ENCODE measurements at regions not wholly inside any gene's neighbourhood (a gene's known extent, or its start where the extent isn't known, plus 50 kb on each side); places are given as distances from the start of the nearest gene placed in this dataset.
A peak's percentile ranks its signal among the peaks of the same experiment; 100 is the strongest.
"Not testable (repeated sequence)": the region's sequence is repeated elsewhere in the genome, so short reads cannot be mapped to it uniquely, and the experiment has no call there.

- DNase-seq (ENCODE audit: low read depth in 2 of 2): not testable (repeated sequence)
Measured at GRCh38 chr7:101679653-101680173, 50.6 kb upstream of the MYL10 start.

GRCh38 chr7:101680406-101681145 lies 51.5 kb upstream of the MYL10 start:
- peak in 1 of 2 donors; percentile 17 for DNase-seq (ENCODE audit: low read depth in 2 of 2)

- peak; percentile 74 to 80 for DNase-seq (ENCODE audit: low read depth in 2 of 2)
Measured at GRCh38 chr7:101681170-101682007, 52.3 kb upstream of the MYL10 start.

- DNase-seq (ENCODE audit: low read depth in 2 of 2): no peak
Measured at GRCh38 chr7:101684983-101685330, 55.9 kb upstream of the MYL10 start.

GRCh38 chr7:101686030-101686429 lies 56.9 kb upstream of the MYL10 start:
- no peak for DNase-seq (ENCODE audit: low read depth in 2 of 2)

- no peak for DNase-seq (ENCODE audit: low read depth in 2 of 2)
Measured at GRCh38 chr7:101687081-101687480, 58.0 kb upstream of the MYL10 start.

- no peak for DNase-seq (ENCODE audit: low read depth in 2 of 2)
Measured at GRCh38 chr7:101687791-101688182, 58.7 kb upstream of the MYL10 start.

GRCh38 chr7:101688183-101688831 lies 59.2 kb upstream of the MYL10 start:
- peak; percentile 65 to 75 for DNase-seq (ENCODE audit: low read depth in 2 of 2)

- no peak for DNase-seq (ENCODE audit: low read depth in 2 of 2)
Measured at GRCh38 chr7:101688995-101689907, 60.2 kb upstream of the MYL10 start.

GRCh38 chr7:101690061-101690460 lies 61.0 kb upstream of the MYL10 start:
- DNase-seq (ENCODE audit: low read depth in 2 of 2): no peak

GRCh38 chr7:101691822-101692384 lies 62.8 kb upstream of the MYL10 start:
- DNase-seq (ENCODE audit: low read depth in 2 of 2): no peak

GRCh38 chr7:101693498-101694091 lies 64.5 kb upstream of the MYL10 start:
- no peak for DNase-seq (ENCODE audit: low read depth in 2 of 2)

GRCh38 chr7:101698964-101699363 lies 69.9 kb upstream of the MYL10 start:
- DNase-seq (ENCODE audit: low read depth in 2 of 2): no peak

- DNase-seq (ENCODE audit: low read depth in 2 of 2): no peak
Measured at GRCh38 chr7:101699399-101699798, 70.3 kb upstream of the MYL10 start.

GRCh38 chr7:101699881-101700823 lies 71.1 kb upstream of the MYL10 start:
- DNase-seq (ENCODE audit: low read depth in 2 of 2): no peak

GRCh38 chr7:101701153-101701794 lies 72.2 kb upstream of the MYL10 start:
- DNase-seq (ENCODE audit: low read depth in 2 of 2): no peak

- DNase-seq (ENCODE audit: low read depth in 2 of 2): no peak
Measured at GRCh38 chr7:101702362-101702850, 73.3 kb upstream of the MYL10 start.

- DNase-seq (ENCODE audit: low read depth in 2 of 2): no peak
Measured at GRCh38 chr7:101705331-101705730, 76.2 kb upstream of the MYL10 start.

- no peak for DNase-seq (ENCODE audit: low read depth in 2 of 2)
Measured at GRCh38 chr7:101707587-101707986, 78.5 kb upstream of the MYL10 start.
